HCT116 (cell line): ENCODE measurements at regions not wholly inside any gene's neighbourhood (a gene's known extent, or its start where the extent isn't known, plus 50 kb on each side); places are given as distances from the start of the nearest gene placed in this dataset.

ENCODE experiments used
- ATF3 ChIP-seq: IDR thresholded peaks from 2 replicates; pipeline ENCODE4 v1.6.1; 2012
- EZH2 ChIP-seq: fragments of 200-600 bp; sonication (generic); IDR thresholded peaks from 2 replicates; pipeline ENCODE4 v1.6.1; 2017; ENCODE audit warnings: antibody characterized with exemption, mixed run types
- EZH2phosphoT487 ChIP-seq: fragments of 200-600 bp; IDR thresholded peaks from 2 replicates; pipeline ENCODE4 v1.6.1; 2018; ENCODE audit warnings: antibody characterized with exemption, borderline replicate concordance
- POLR2A ChIP-seq: IDR thresholded peaks from 2 replicates; pipeline ENCODE4 v1.7.0; 2011; ENCODE audit warnings: borderline replicate concordance; ENCODE audit not compliant: insufficient read depth, insufficient read length; ENCODE audit errors: extremely low read depth
- POLR2AphosphoS5 ChIP-seq: IDR thresholded peaks from 2 replicates; pipeline ENCODE4 v1.6.1; 2011; ENCODE audit warnings: mild to moderate bottlenecking, low read depth, low read length, moderate library complexity
- SP1 ChIP-seq: IDR thresholded peaks from 2 replicates; pipeline ENCODE4 v1.6.1; 2012; ENCODE audit warnings: low read depth
- ZBTB33 ChIP-seq: IDR thresholded peaks from 2 replicates; pipeline ENCODE4 v1.6.1; 2011; ENCODE audit warnings: mild to moderate bottlenecking, low read length, moderate library complexity; ENCODE audit not compliant: insufficient replicate concordance; ENCODE audit errors: extremely low read depth
- ZNF274 ChIP-seq: fragments of 200-500 bp; sonication (Bioruptor generic); IDR thresholded peaks from 2 replicates; pipeline ENCODE4 v1.6.1; 2014; ENCODE audit warnings: mild to moderate bottlenecking, low read depth, low read length, inconsistent platforms
- TF ChIP-seq, protein P1 (sequence below), 3 experiments: fragments of 200-600 bp in 1 of 3; sonication (generic) in 1 of 3; IDR thresholded peaks in 2 of 3; conservative IDR thresholded peaks in 1 of 3; 2 replicates each; pipeline ENCODE4 v1.5.1; 2012 to 2017; ENCODE audit warnings: low read depth in 2 of 3, low read length in 2 of 3, antibody characterized with exemption in 1 of 3, borderline replicate concordance in 1 of 3, control low read depth in 1 of 3, mild to moderate bottlenecking in 1 of 3, mixed read lengths in 1 of 3, mixed run types in 1 of 3, moderate library complexity in 1 of 3; ENCODE audit not compliant: insufficient read depth in 1 of 3
- TF ChIP-seq, protein P2 (sequence below): IDR thresholded peaks from 2 replicates; pipeline ENCODE4 v1.6.1; 2012; ENCODE audit warnings: low read depth

DNA sequence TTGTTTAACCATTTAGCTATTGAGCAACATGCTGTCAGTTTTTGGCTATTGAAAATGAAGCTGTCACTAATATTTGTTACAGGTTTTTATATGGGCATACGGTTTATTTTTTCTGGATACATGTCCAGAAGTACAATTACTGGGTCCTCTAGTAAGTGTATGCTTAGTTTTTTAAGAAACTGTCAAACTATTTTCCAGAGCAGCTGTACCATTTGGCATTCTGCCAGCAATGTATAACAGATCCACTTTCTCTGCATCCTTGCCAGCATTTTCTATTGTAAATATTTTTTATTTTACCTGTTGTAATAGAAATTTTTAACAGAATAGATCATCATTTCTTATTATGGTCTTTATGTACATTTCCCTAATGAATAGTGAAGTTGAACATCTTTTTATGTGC lies 658.8 kb downstream of the EDEM1 start:
- TF ChIP-seq ATF3 (no peak), SP1 (no peak), EZH2phosphoT487 (no peak), ZBTB33 (no peak), POLR2A (no peak), POLR2AphosphoS5 (no peak), ZNF274 (no peak), EZH2 (no peak)
- TF ChIP-seq, protein P1, sequence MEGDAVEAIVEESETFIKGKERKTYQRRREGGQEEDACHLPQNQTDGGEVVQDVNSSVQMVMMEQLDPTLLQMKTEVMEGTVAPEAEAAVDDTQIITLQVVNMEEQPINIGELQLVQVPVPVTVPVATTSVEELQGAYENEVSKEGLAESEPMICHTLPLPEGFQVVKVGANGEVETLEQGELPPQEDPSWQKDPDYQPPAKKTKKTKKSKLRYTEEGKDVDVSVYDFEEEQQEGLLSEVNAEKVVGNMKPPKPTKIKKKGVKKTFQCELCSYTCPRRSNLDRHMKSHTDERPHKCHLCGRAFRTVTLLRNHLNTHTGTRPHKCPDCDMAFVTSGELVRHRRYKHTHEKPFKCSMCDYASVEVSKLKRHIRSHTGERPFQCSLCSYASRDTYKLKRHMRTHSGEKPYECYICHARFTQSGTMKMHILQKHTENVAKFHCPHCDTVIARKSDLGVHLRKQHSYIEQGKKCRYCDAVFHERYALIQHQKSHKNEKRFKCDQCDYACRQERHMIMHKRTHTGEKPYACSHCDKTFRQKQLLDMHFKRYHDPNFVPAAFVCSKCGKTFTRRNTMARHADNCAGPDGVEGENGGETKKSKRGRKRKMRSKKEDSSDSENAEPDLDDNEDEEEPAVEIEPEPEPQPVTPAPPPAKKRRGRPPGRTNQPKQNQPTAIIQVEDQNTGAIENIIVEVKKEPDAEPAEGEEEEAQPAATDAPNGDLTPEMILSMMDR (IDR thresholded peaks at IDR 0.05 in 2 of 3, conservative IDR thresholded peaks at IDR 0.05 in 1 of 3; ENCODE audit: borderline replicate concordance in 1 of 3, insufficient read depth in 1 of 3, low read depth in 2 of 3, low read length in 2 of 3) = no peak
- TF ChIP-seq, protein P2, sequence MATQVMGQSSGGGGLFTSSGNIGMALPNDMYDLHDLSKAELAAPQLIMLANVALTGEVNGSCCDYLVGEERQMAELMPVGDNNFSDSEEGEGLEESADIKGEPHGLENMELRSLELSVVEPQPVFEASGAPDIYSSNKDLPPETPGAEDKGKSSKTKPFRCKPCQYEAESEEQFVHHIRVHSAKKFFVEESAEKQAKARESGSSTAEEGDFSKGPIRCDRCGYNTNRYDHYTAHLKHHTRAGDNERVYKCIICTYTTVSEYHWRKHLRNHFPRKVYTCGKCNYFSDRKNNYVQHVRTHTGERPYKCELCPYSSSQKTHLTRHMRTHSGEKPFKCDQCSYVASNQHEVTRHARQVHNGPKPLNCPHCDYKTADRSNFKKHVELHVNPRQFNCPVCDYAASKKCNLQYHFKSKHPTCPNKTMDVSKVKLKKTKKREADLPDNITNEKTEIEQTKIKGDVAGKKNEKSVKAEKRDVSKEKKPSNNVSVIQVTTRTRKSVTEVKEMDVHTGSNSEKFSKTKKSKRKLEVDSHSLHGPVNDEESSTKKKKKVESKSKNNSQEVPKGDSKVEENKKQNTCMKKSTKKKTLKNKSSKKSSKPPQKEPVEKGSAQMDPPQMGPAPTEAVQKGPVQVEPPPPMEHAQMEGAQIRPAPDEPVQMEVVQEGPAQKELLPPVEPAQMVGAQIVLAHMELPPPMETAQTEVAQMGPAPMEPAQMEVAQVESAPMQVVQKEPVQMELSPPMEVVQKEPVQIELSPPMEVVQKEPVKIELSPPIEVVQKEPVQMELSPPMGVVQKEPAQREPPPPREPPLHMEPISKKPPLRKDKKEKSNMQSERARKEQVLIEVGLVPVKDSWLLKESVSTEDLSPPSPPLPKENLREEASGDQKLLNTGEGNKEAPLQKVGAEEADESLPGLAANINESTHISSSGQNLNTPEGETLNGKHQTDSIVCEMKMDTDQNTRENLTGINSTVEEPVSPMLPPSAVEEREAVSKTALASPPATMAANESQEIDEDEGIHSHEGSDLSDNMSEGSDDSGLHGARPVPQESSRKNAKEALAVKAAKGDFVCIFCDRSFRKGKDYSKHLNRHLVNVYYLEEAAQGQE = no peak
